ENCODE measurements at regions not wholly inside any gene's neighbourhood (a gene's known extent, or its start where the extent isn't known, plus 50 kb on each side); places are given as distances from the start of the nearest gene placed in this dataset.

GRCh38 chr4:27366104-27366823, 505.6 kb downstream of the STIM2 start:
- no peak for TF ChIP-seq CTCF (IDR thresholded peaks at IDR 0.05)
- TF ChIP-seq POLR2AphosphoS5 (IDR thresholded peaks at IDR 0.05; ENCODE audit: low read depth, low read length): no peak
- TF ChIP-seq SIN3A (IDR thresholded peaks at IDR 0.05; ENCODE audit: borderline replicate concordance, insufficient read depth, low read depth, low read length): no peak

Data from Panc1 (cell line).